ENCODE measurements at regions not wholly inside any gene's neighbourhood (a gene's known extent, or its start where the extent isn't known, plus 50 kb on each side); places are given as distances from the start of the nearest gene placed in this dataset.
"Not testable (repeated sequence)": the region's sequence is repeated elsewhere in the genome, so short reads cannot be mapped to it uniquely, and the experiment has no call there.

DNA sequence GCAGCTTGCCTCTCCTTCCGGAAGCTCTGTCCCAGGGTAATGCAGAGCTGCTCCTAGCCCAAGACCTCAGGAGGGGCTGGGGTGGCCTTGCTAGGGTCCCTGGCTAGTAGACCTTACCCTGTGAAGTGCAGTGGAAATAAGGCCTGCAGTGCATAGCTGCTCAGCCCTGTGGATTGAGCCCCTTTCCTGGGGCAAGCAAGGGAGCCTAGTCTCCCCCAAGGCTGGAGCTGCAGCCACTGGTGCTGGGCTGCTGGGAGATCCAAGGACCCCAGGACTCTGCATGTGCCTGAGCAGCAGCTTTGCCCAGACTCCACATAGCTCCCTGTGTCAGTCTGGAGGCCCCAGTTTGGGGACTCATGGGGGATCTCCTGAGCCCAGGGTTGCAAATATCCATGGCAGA lies 57.9 kb downstream of the FANCF start:
- no peak for DNase-seq

DNA sequence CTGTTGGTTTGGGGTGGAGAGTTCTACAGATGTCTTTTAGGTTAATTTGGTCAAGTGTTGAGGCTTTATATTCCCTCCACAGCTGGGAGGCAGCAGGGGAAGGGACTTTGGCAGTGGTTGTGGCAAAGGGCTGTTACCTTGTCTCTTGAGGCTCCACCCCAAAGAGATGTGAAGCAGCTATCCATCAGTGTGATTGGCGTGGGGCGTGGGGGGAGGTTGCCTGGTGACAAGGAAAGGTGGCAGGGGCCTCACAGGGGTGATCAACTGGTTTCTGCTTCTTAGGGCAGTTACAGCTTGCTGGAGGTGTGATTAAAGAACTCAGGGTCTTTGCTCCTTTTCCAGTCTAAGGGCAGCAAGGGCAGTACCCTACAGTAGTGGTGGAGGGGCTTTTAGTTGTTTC lies 59.3 kb downstream of the FANCF start:
- no peak for DNase-seq

DNA sequence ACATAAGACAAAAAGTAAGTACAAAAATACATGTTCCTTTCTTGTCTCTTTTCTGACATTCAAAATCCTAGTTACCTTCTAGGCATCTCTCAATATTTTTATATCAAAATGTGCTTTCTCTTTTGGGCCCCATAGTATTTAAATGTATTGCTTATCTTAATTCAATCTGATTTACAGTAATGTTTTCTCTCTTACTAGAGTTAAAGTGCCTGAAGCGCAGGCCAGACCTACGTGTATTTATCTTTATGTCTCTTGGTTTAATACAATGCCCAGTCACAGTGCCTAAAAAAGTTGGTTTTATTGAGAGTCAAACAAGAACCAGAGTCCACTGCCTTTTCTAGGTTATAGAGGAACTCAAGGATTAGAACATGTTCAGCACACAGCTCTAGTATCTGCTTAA lies 64.3 kb downstream of the FANCF start:
- DNase-seq = no peak

DNA sequence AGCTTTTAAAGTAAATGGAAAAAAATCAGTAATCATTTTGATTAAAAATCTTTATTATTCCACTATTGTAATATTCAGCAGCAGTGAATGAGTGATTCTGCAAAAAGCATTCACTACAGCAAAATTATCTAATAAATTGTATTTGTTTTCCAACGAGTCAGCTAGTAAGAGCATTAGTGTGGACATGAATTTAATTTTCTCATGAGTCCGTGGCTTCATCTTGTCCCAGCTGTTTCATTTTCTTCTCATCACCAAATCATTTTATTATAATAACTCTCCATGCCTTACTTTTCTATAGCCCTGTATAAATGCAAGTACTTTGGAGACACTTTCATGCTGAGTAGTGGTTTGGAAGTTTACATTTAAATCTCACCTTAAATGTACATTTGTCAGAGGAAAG lies 66.2 kb downstream of the FANCF start:
- DNase-seq = peak; percentile 6

GRCh38 chr11:22558664-22559063 lies 67.0 kb downstream of the FANCF start:
- peak; percentile 82 for DNase-seq

GRCh38 chr11:22556381-22556780 lies 69.2 kb downstream of the FANCF start:
- DNase-seq = no peak

DNA sequence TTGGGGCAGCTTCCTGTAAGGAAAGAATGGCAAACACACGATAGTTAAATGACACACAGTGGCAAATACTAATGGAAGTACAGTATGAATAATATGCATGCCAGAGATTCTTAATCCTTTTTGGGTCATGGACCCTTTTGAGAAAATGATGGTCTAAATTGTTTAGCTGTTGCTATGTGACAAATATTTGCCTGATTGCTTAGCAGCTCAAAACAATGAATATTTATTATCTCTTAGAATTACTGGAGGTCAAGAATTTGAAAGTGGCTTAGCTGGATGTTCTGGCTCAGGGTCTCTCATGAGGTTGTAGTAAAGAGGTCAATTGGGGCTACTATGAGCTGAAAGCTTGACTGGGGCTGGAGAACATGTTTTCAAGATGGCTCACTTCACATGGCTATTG lies 69.7 kb downstream of the FANCF start:
- no peak for DNase-seq

DNA sequence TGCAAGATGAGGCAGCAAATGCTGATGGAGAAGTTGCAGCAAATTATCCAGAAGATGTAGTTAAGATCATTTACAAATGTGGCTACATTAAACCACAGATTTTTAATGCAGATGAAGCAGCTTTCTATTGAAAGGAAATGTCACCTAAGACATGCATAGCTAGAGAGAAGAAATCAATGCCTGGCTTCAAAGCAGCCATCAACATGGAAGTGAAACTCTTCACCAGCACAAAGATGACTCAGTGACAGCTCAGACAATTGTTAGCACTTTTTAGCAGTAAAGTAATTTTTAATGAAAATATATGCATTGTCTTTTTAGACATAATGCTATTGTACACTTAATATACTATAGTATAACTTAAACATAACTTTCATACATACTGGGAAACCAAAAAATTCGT lies 71.4 kb downstream of the FANCF start:
- no peak for DNase-seq

DNA sequence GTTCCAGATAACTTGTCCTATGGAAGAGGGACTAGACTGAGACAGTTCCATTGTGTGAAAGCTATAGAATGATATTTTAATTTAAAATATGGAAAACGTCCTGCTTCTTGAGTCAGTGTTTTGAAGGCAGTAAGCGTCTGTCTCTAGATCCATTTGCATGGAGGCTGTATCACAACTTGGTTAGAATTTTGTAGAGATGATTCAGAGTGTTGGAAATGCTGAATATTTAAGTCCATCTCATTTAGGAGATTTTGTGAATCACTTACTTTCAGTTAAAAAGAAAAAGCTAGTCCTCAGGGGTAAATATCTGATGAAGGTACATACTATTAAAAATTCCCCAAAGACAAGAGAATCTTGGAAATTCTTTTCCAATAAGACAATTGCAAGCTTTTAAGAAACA lies 72.7 kb downstream of the FANCF start:
- DNase-seq = no peak

DNA sequence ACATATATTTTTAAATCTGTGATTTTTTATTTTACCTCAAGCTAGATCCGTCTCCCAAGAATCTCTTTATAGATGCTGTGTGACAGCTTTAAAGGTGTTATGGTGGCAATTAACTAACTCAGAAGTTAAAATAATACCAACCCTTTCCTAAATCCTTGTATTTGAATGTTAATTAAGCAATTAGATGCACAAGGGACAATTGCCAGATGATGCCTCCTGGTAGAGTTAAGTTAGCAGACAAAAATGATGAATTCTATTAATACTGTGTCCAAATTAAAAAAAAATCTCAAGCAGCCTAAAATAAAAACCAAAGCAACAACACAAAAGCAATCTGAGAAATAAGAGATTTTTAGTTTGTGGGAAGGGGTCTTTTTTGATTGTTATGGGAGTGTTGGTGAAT lies 78.9 kb downstream of the FANCF start:
- DNase-seq = no peak

DNA sequence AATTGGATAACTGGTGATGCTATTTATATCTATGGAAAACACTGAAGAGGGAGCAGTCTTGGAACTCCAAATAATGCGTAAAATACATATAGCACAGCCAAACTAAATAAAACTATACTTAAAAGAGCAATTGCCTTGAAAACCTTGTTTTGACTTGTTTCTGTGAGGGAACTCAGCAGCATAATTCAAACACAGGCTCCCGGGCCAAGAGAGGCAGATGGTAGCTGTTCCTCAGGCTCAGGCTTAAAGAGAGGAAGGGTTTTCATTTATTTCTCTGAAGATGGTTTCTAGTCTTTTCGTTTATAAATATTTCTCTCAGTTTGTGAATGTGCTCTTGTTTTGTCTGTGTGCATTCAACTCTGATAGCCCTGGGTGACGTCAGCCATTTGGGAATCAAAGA lies 82.4 kb downstream of the FANCF start:
- no peak for DNase-seq

- DNase-seq = peak; percentile 44
Measured at GRCh38 chr11:22539821-22540256, 85.8 kb downstream of the FANCF start.

GRCh38 chr11:22536071-22536470 lies 89.6 kb downstream of the FANCF start:
- no peak for DNase-seq

DNA sequence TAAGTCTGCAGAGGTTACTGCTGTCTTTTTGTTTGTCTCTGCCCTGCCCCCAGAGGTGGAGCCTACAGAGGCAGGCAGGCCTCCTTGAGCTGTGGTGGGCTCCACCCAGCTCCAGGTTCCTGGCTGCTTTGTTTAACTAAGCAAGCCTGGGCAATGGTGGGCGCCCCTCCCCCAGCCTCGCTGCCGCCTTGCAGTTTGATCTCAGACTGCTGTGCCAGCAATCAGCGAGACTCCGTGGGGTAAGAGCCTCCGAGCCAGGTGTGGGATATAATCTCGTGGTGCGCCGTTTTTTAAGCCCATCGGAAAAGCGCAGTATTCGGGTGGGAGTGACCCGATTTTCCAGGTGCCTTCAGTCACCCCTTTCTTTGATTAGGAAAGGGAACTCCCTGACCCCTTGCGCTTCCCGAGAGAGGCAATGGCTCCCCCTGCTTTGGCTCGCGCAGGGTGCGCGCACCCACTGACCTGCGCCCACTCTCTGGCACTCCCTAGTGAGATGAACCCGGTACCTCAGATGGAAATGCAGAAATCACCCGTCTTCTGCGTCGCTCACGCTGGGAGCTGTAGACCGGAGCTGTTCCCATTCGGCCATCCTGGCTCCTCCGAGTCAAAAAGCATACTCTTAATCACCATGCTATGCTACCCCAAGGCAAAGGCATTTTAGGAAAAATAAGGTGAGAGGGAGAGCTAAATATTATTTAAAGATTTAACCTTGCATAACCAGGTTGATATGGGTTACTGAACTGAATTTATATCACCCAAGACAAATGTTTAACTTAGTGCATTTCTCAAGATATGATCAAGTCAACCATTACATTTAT lies 96.8 kb downstream of the FANCF start:
- DNase-seq = not testable (repeated sequence)

DNA sequence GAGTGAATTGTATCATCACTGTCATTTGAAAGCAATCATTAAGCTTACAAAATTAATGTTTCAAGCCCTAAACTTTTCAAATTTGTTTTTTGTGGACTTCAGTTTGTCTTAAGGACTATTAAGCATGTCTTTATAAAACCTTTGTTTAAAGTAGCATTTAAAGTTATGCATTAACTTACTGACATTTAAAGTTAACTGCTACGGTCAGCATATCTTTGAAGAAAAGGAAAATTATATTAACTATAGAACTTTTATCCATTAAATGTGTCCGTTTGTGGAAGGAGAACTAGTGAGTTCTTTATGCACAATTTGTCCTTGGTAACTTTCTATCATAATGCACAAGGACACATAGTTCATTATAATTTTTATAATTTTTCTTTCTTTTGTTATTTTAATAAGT lies 103.4 kb downstream of the FANCF start:
- no peak for DNase-seq

- DNase-seq = peak; percentile 5
Measured at GRCh38 chr11:22521226-22521625, 104.4 kb downstream of the FANCF start.

- no peak for DNase-seq
Measured at GRCh38 chr11:22520521-22520920, 105.1 kb downstream of the FANCF start.

- DNase-seq = not testable (repeated sequence)
Measured at GRCh38 chr11:22518344-22518743, 107.3 kb downstream of the FANCF start.

GRCh38 chr11:22516111-22516510 lies 109.5 kb downstream of the FANCF start:
- peak; percentile 94 for DNase-seq

DNA sequence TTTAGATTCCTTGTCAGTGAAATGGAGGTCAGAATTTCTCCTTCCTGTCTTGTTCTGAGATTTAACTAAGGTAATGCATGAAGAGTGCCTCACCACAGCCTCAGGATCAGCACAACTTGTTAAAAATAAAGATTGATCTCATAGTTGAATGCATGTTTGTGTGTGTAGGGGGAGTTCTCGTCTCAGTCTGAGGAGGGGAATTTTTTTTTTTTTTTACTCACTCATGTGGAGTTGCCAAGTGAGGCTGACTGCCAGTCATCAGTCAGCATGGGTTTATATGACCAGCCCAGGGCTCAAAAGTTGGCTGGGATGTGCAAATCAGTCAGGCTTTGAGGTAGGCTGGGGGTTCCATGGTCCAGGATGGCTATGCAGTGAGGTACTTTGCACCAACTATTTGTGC lies 113.2 kb downstream of the FANCF start:
- no peak for DNase-seq

GRCh38 chr11:22510741-22511140 lies 114.9 kb downstream of the FANCF start:
- DNase-seq = no peak

- DNase-seq = no peak
Measured at GRCh38 chr11:22510010-22510409, 115.6 kb downstream of the FANCF start.

DNA sequence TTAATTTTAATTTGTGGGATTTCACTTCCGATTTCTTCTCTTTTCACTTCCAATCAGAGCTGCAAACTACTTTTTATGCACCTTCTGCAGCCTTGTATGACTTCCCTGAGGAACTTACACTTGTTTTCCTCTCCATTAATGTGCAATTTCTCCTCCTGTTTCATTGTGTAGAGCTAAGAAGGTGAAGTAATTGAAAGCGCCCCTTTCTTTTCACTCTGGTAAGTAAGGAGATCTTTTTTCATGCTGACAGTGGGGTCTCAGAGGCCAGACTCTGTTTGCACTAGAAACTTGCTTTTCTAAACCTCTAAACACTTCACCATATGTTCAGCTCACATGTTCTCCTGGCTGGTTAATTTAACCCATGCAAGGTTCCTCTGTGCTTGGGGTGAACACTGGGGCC lies 117.0 kb downstream of the FANCF start:
- peak; percentile 3 for DNase-seq

GRCh38 chr11:22497474-22497873 lies 128.1 kb downstream of the FANCF start:
- DNase-seq = no peak

GRCh38 chr11:22491555-22492225 lies 133.9 kb downstream of the FANCF start:
- DNase-seq = peak; percentile 59
